HEK293 (cell line): ENCODE measurements at regions not wholly inside any gene's neighbourhood (a gene's known extent, or its start where the extent isn't known, plus 50 kb on each side); places are given as distances from the start of the nearest gene placed in this dataset.
"Not testable (repeated sequence)": the region's sequence is repeated elsewhere in the genome, so short reads cannot be mapped to it uniquely, and the experiment has no call there.

Experiments
- CTCF ChIP-seq: fragments of 450-650 bp; formaldehyde crosslinking; IDR thresholded peaks from 2 replicates; pipeline ENCODE4 v1.5.1; 2016; ENCODE audit warnings: missing biosample characterization, missing genetic modification characterization
- PATZ1 ChIP-seq: fragments of 450-650 bp; formaldehyde crosslinking; IDR thresholded peaks from 2 replicates; pipeline ENCODE4 v1.5.1; 2016; ENCODE audit warnings: missing biosample characterization, missing genetic modification characterization
- PRDM6 ChIP-seq: fragments of 450-650 bp; formaldehyde crosslinking; IDR thresholded peaks from 2 replicates; pipeline ENCODE4 v1.5.1; 2017; ENCODE audit warnings: missing biosample characterization, missing genetic modification characterization
- YY1 ChIP-seq: fragments of 450-650 bp; formaldehyde crosslinking; IDR thresholded peaks from 2 replicates; pipeline ENCODE4 v1.5.1; 2018; ENCODE audit warnings: missing biosample characterization, missing genetic modification characterization
- ZBTB11 ChIP-seq: fragments of 450-650 bp; formaldehyde crosslinking; conservative IDR thresholded peaks from 2 replicates; pipeline ENCODE4 v1.5.1; 2016; ENCODE audit warnings: low read depth, missing biosample characterization, missing genetic modification characterization
- ZBTB6 ChIP-seq: fragments of 450-650 bp; formaldehyde crosslinking; IDR thresholded peaks from 2 replicates; pipeline ENCODE4 v1.5.1; 2017; ENCODE audit warnings: missing biosample characterization, missing genetic modification characterization
- ZNF138 ChIP-seq: fragments of 450-650 bp; formaldehyde crosslinking; IDR thresholded peaks from 2 replicates; pipeline ENCODE4 v1.5.1; 2016; ENCODE audit warnings: missing biosample characterization, missing genetic modification characterization, borderline replicate concordance
- ZNF23 ChIP-seq: fragments of 450-650 bp; formaldehyde crosslinking; IDR thresholded peaks from 2 replicates; pipeline ENCODE4 v1.5.1; 2016; ENCODE audit warnings: missing biosample characterization, missing genetic modification characterization, borderline replicate concordance
- ZNF280C ChIP-seq: fragments of 450-650 bp; formaldehyde crosslinking; IDR thresholded peaks from 2 replicates; pipeline ENCODE4 v1.5.1; 2016; ENCODE audit warnings: missing biosample characterization, missing genetic modification characterization
- ZNF423 ChIP-seq: fragments of 450-650 bp; formaldehyde crosslinking; IDR thresholded peaks from 2 replicates; pipeline ENCODE4 v1.5.1; 2016; ENCODE audit warnings: missing biosample characterization, missing genetic modification characterization
- ZNF530 ChIP-seq: fragments of 450-650 bp; formaldehyde crosslinking; IDR thresholded peaks from 2 replicates; pipeline ENCODE4 v1.5.1; 2016; ENCODE audit warnings: low read depth, missing biosample characterization, missing genetic modification characterization
- ZNF776 ChIP-seq: fragments of 450-650 bp; formaldehyde crosslinking; IDR thresholded peaks from 2 replicates; pipeline ENCODE4 v1.5.0; 2017; ENCODE audit warnings: missing biosample characterization, missing genetic modification characterization, borderline replicate concordance
- ZNF777 ChIP-seq: fragments of 450-650 bp; formaldehyde crosslinking; IDR thresholded peaks from 2 replicates; pipeline ENCODE4 v1.5.1; 2017; ENCODE audit warnings: missing biosample characterization, missing genetic modification characterization, borderline replicate concordance

- TF ChIP-seq ZBTB11 (tag by site-specific recombination); CTCF (tag by site-specific recombination); PRDM6 (tag by site-specific recombination); ZNF423; ZNF138 (tag by site-specific recombination); YY1; ZNF530 (tag by site-specific recombination); ZNF23; ZNF280C (tag by site-specific recombination); ZBTB6; PATZ1 (tag by site-specific recombination); ZNF776 (tag by site-specific recombination); ZNF777 (tag by site-specific recombination): not testable (repeated sequence)
Measured at GRCh38 chr9:67442313-67442712, 416.4 kb upstream of the ANKRD20A1 start.
